K562 (cell line): ENCODE measurements at regions not wholly inside any gene's neighbourhood (a gene's known extent, or its start where the extent isn't known, plus 50 kb on each side); places are given as distances from the start of the nearest gene placed in this dataset.

ENCODE experiments used
- ATAC-seq: fragments of 200-7000 bp; cut with Tn5 transposase; 3 replicates; pipeline ENCODE4 v1.9.1; 2020; ENCODE audit warnings: moderate library complexity
- BruUV-seq: library from RNA; stranded (reverse); fragments of 400-500 nt; replicated peaks from 2 replicates; lab custom pipeline; 2021; lab: Mats Ljungman, UMichigan
- CTCF ChIA-PET: fragments of 300-600 bp; formaldehyde crosslinking; extraction: SDS; loops from one replicate; lab custom pipeline; 2021; ENCODE audit warnings: low intra/inter-chr PET ratio; lab: Yijun Ruan, JAX
- POLR2A ChIA-PET: fragments of 300-600, 350-650 bp; sonication (Branson Sonifier 250); formaldehyde crosslinking; extraction: SDS; loops from one replicate; lab custom pipeline; 2021; ENCODE audit warnings: antibody characterized with exemption, inconsistent platforms; lab: Yijun Ruan, JAX
- DNase-seq, 4 experiments: peaks; one replicate each; pipeline versions ENCODE4 v3.0.0 to v3.0.0-alpha.2; 2011 to 2018; ENCODE audit warnings: low spot score in 3 of 4, mixed read lengths in 3 of 4; ENCODE audit errors: extremely low read depth in 1 of 4
- FAIRE-seq: peaks from 2 replicates; lab custom pipeline; 2011; peaks lifted over from hg19 to GRCh38; lab: Jason Lieb, UNC
- H2AFZ ChIP-seq: 2 replicates; pipeline ENCODE4 v1.6.0; 2011; ENCODE audit warnings: low read depth, low read length, control low read depth, inconsistent platforms
- H3K27ac ChIP-seq: fragments of 200-600 bp; 3 replicates; pipeline ENCODE4 v1.8.0; 2011; ENCODE audit warnings: low read depth, mild to moderate bottlenecking, control low read depth, inconsistent platforms, low read length, moderate library complexity, mixed read lengths; ENCODE audit errors: extremely low read depth
- H3K27me3 ChIP-seq, 2 experiments: fragments of 300-600 bp in 1 of 2; 2 replicates in 1 of 2; 3 replicates in 1 of 2; pipeline versions ENCODE4 v1.6.0 to v1.8.0; 2011; ENCODE audit warnings: inconsistent platforms in 2 of 2, low read length in 2 of 2, mild to moderate bottlenecking in 1 of 2, mixed read lengths in 1 of 2, moderate library complexity in 1 of 2; ENCODE audit not compliant: control insufficient read depth in 2 of 2, insufficient read depth in 2 of 2
- H3K36me3 ChIP-seq: fragments of 300-600 bp; 3 replicates; pipeline ENCODE4 v1.8.0; 2011; ENCODE audit warnings: mild to moderate bottlenecking, low read length, inconsistent platforms; ENCODE audit not compliant: control insufficient read depth, insufficient read depth
- H3K4me1 ChIP-seq, 2 experiments: fragments of 200-600 bp in 1 of 2; replicated peaks in 1 of 2; 2 replicates in 1 of 2; 3 replicates in 1 of 2; pipeline versions ENCODE4 v1.5.1 to v1.8.0; 2011; ENCODE audit warnings: inconsistent platforms in 2 of 2, low read length in 2 of 2, mild to moderate bottlenecking in 1 of 2, mixed read lengths in 1 of 2, moderate library complexity in 1 of 2; ENCODE audit not compliant: control insufficient read depth in 2 of 2, insufficient read depth in 2 of 2
- H3K4me2 ChIP-seq: 2 replicates; pipeline ENCODE4 v1.6.1; 2011; ENCODE audit warnings: low read length, control low read depth, inconsistent platforms, mixed read lengths; ENCODE audit not compliant: insufficient read depth
- H3K4me3 ChIP-seq: fragments of 200-600 bp; sonication (generic), shearing (Covaris generic); 2 replicates; pipeline ENCODE4 v1.5.1; 2016; ENCODE audit warnings: control low read depth, inconsistent platforms
- H3K79me2 ChIP-seq: fragments of 200-600 bp; 3 replicates; pipeline ENCODE4 v1.8.0; 2011; ENCODE audit warnings: low read length, inconsistent platforms; ENCODE audit not compliant: control insufficient read depth, insufficient read depth
- H3K9ac ChIP-seq, 2 experiments: 2 replicates each; pipeline versions ENCODE4 v1.6.0 to v1.6.1; 2011; ENCODE audit warnings: low read depth in 2 of 2, low read length in 2 of 2, control low read depth in 1 of 2, inconsistent platforms in 1 of 2, mild to moderate bottlenecking in 1 of 2, mixed read lengths in 1 of 2; ENCODE audit not compliant: insufficient read depth in 1 of 2
- H3K9me1 ChIP-seq: one replicate; pipeline ENCODE4 v1.6.0; 2011; ENCODE audit warnings: inconsistent platforms, mild to moderate bottlenecking, low read length, moderate library complexity; ENCODE audit not compliant: control insufficient read depth, insufficient read depth
- H3K9me3 ChIP-seq: replicated peaks from 2 replicates; pipeline ENCODE4 v1.5.1; 2011; ENCODE audit warnings: low read depth, low read length, inconsistent platforms; ENCODE audit not compliant: control insufficient read depth, insufficient read depth
- H4K20me1 ChIP-seq: replicated peaks from 2 replicates; pipeline ENCODE4 v1.6.1; 2011; ENCODE audit warnings: low read length, inconsistent platforms, mixed read lengths; ENCODE audit not compliant: control insufficient read depth, insufficient read depth
- ARID1B ChIP-seq: fragments of 450-650 bp; IDR thresholded peaks from 2 replicates; pipeline ENCODE4 v1.6.1; 2016; ENCODE audit warnings: antibody characterized with exemption, mild to moderate bottlenecking, inconsistent platforms
- C11orf30 ChIP-seq: fragments of 450-650 bp; IDR thresholded peaks from 2 replicates; pipeline ENCODE4 v1.6.1; 2016; ENCODE audit warnings: low read depth, mild to moderate bottlenecking
- FOXK2 ChIP-seq, 2 experiments: fragments of 450-650 bp; IDR thresholded peaks in 1 of 2; conservative IDR thresholded peaks in 1 of 2; 2 replicates each; pipeline ENCODE4 v1.6.1; 2016; ENCODE audit warnings: low read depth in 2 of 2, mild to moderate bottlenecking in 1 of 2
- HMGN3 ChIP-seq: IDR thresholded peaks from 2 replicates; pipeline ENCODE4 v1.6.1; 2011; ENCODE audit warnings: borderline replicate concordance, low read depth, mild to moderate bottlenecking, mixed read lengths, low read length; ENCODE audit not compliant: insufficient read length; ENCODE audit errors: extremely low read depth
- MAZ ChIP-seq, 2 experiments: fragments of 450-650 bp in 1 of 2; sonication (generic) in 1 of 2; formaldehyde crosslinking; IDR thresholded peaks in 1 of 2; conservative IDR thresholded peaks in 1 of 2; 2 replicates each; pipeline versions ENCODE4 v1.4.0 to v1.5.0; 2020; ENCODE audit warnings: mild to moderate bottlenecking in 1 of 2, missing genetic modification reagents in 1 of 2
- SIN3B ChIP-seq: fragments of 450-650 bp; IDR thresholded peaks from 2 replicates; pipeline ENCODE4 v1.6.1; 2017; ENCODE audit warnings: low read depth, mild to moderate bottlenecking, moderate library complexity
- ZMIZ1 ChIP-seq, 2 experiments: fragments of 150-350 bp in 1 of 2; IDR thresholded peaks; 2 replicates each; pipeline ENCODE4 v1.6.1; 2012 to 2016; ENCODE audit warnings: low read depth in 2 of 2, low read length in 2 of 2, mild to moderate bottlenecking in 1 of 2, moderate library complexity in 1 of 2
- ZNF239 ChIP-seq: fragments of 250-450 bp; sonication (Bioruptor Pico); IDR thresholded peaks from 2 replicates; pipeline ENCODE4 v1.4.0; 2020; ENCODE audit warnings: mild to moderate bottlenecking
- ZNF263 ChIP-seq: sonication (generic); formaldehyde crosslinking; IDR thresholded peaks from 2 replicates; pipeline ENCODE4 v1.8.0; 2022; ENCODE audit warnings: mild to moderate bottlenecking, missing genetic modification reagents, borderline replicate concordance
- ZNF316 ChIP-seq: fragments of 450-650 bp; IDR thresholded peaks from 2 replicates; pipeline ENCODE4 v1.6.1; 2016
- ZNF655 ChIP-seq: fragments of 250-450 bp; sonication (Bioruptor Pico); IDR thresholded peaks from 2 replicates; pipeline ENCODE4 v1.5.0; 2021
- WGBS: fragments of 100-300 bp; shearing (Covaris generic); methylation state at CpG from one replicate; pipeline ENCODE4 v1.1.6; 2016; ENCODE audit warnings: low coverage, mixed read lengths; ENCODE audit not compliant: insufficient coverage; ENCODE audit errors: missing lambda C conversion rate; 5-methylcytosine and 5-hydroxymethylcytosine counted together
- in situ Hi-C: fragments of 300-500 bp; cut with MboI; formaldehyde crosslinking; loops from 4 replicates; pipeline ENCODE4 v1.15.0; 2018; ENCODE audit warnings: inconsistent platforms, mixed read lengths
- intact Hi-C: fragments of 100-400 bp; cut with micrococcal nuclease; formaldehyde crosslinking; loops from 2 replicates; pipeline ENCODE4 v1.14.2; 2022

GRCh38 chr13:54196684-54197083 is 1168.1 kb downstream of the OLFM4 start:
- intact Hi-C loops, result no loop called here
- ATAC-seq, result no peak
- BruUV-seq, result no TSS peak
- no peak overlapping the region for H3K9ac ChIP-seq
- no peaks in the 10 kb centered on the region for H3K4me1 ChIP-seq
- POLR2A ChIA-PET, result no interaction called here
- no peaks in the 10 kb centered on the region for H4K20me1 ChIP-seq
- no peak overlapping the region for H2AFZ ChIP-seq
- H3K4me2 ChIP-seq, result no peak overlapping the region
- H3K27me3 ChIP-seq, result no peaks in the 10 kb centered on the region
- CTCF ChIA-PET, result no interaction called here
- TF ChIP-seq FOXK2 (conservative IDR thresholded peaks at IDR 0.05 in 1 of 2, IDR thresholded peaks at IDR 0.05 in 1 of 2; ENCODE audit: low read depth in 2 of 2) (no peak), ZNF316 (peak; percentile 41; the same call in 1 of the 2 replicates), C11orf30 (peak; percentile 25; the same call in 1 of the 2 replicates)
- TF ChIP-seq, all 486 proteins: peak for 2
- FAIRE-seq, result no peak
- H3K79me2 ChIP-seq, result no peaks in the 10 kb centered on the region
- no peak overlapping the region for H3K27ac ChIP-seq
- no peak for DNase-seq
- in situ Hi-C loops, result no loop called here
- H3K9me3 ChIP-seq, result no peaks in the 10 kb centered on the region
- H3K36me3 ChIP-seq, result no peaks in the 10 kb centered on the region
- H3K9me1 ChIP-seq, result no peaks in the 10 kb centered on the region
- H3K4me3 ChIP-seq, result no peak overlapping the region

- WGBS, result 0% methylated on average over 2 of the region's 2 CpGs
- Histone ChIP-seq H3K9me3 (no peaks in the 10 kb centered on the region), H3K4me1 (no peaks in the 10 kb centered on the region), H4K20me1 (no peaks in the 10 kb centered on the region), H3K9me1 (no peaks in the 10 kb centered on the region), H3K4me2 (no peak overlapping the region), H2AFZ (no peak overlapping the region), H3K4me3 (no peak overlapping the region), H3K79me2 (no peaks in the 10 kb centered on the region), H3K27ac (no peak overlapping the region), H3K27me3 (no peaks in the 10 kb centered on the region), H3K36me3 (no peaks in the 10 kb centered on the region), H3K9ac (no peak overlapping the region)
- CTCF ChIA-PET, result no interaction called here
- ATAC-seq (no peak), FAIRE-seq (no peak), DNase-seq (no peak)
- in situ Hi-C loops, result no loop called here
- no TSS peak for BruUV-seq
- intact Hi-C loops, result no loop called here
- POLR2A ChIA-PET, result no interaction called here
- no peak for TF ChIP-seq ZNF239 (CRISPR knock-in tag)
- no peak for TF ChIP-seq ARID1B
- no peak for TF ChIP-seq ZMIZ1 (IDR thresholded peaks at IDR 0.05; ENCODE audit: low read depth in 2 of 2, low read length in 2 of 2)
- no peak for TF ChIP-seq MAZ (CRISPR knock-in tag; conservative IDR thresholded peaks at IDR 0.05 in 1 of 2, IDR thresholded peaks at IDR 0.05 in 1 of 2)
- TF ChIP-seq SIN3B, result no peak
- TF ChIP-seq HMGN3, result no peak
- no peak for TF ChIP-seq ZNF263
- TF ChIP-seq ZNF655, result no peak
Measured at GRCh38 chr13:54198911-54199310, 1170.3 kb downstream of the OLFM4 start.
